GM23338 (cell line): ENCODE measurements at regions not wholly inside any gene's neighbourhood (a gene's known extent, or its start where the extent isn't known, plus 50 kb on each side); places are given as distances from the start of the nearest gene placed in this dataset.
A peak's percentile ranks its signal among the peaks of the same experiment; 100 is the strongest.

Source experiments
- ATAC-seq: fragments of 200-7000 bp; cut with Tn5 transposase; 3 replicates; pipeline ENCODE4 v1.9.1; 2020
- DNase-seq: peaks from one replicate; pipeline ENCODE4 v3.0.0-alpha.2; 2015; ENCODE audit warnings: low spot score
- H2AFZ ChIP-seq: fragments of 200-600 bp; sonication (generic); 2 replicates; pipeline ENCODE4 v1.8.0; 2016; ENCODE audit warnings: antibody characterized with exemption, mild to moderate bottlenecking, moderate library complexity
- H3F3A ChIP-seq: fragments of 200-600 bp; sonication (generic); replicated peaks from 2 replicates; pipeline ENCODE4 v1.8.0; 2017; ENCODE audit warnings: antibody characterized with exemption, mixed run types, low read depth
- H3K27ac ChIP-seq: fragments of 200-600 bp; sonication (generic); 2 replicates; pipeline ENCODE4 v1.6.1; 2016; ENCODE audit warnings: low read depth
- H3K27me3 ChIP-seq: fragments of 200-600 bp; sonication (generic); 2 replicates; pipeline ENCODE4 v1.8.0; 2016; ENCODE audit warnings: mild to moderate bottlenecking, mixed run types, moderate library complexity; ENCODE audit not compliant: insufficient read depth
- H3K36me3 ChIP-seq: fragments of 200-600 bp; sonication (generic); 2 replicates; pipeline ENCODE4 v1.8.0; 2016; ENCODE audit warnings: mild to moderate bottlenecking; ENCODE audit not compliant: insufficient read depth
- H3K4me1 ChIP-seq: fragments of 200-600 bp; sonication (generic); 2 replicates; pipeline ENCODE4 v1.8.0; 2016; ENCODE audit warnings: mild to moderate bottlenecking, moderate library complexity; ENCODE audit not compliant: insufficient read depth
- H3K4me2 ChIP-seq: fragments of 200-600 bp; sonication (generic); 2 replicates; pipeline ENCODE4 v1.7.1; 2017; ENCODE audit warnings: mixed run types
- H3K4me3 ChIP-seq: fragments of 200-600 bp; sonication (generic); 2 replicates; pipeline ENCODE4 v1.6.1; 2016; ENCODE audit warnings: mixed run types
- H3K79me2 ChIP-seq: fragments of 200-600 bp; sonication (generic); replicated peaks from 2 replicates; pipeline ENCODE4 v1.8.0; 2017; ENCODE audit warnings: mild to moderate bottlenecking; ENCODE audit not compliant: insufficient read depth
- H3K9me2 ChIP-seq: fragments of 200-600 bp; sonication (generic); 2 replicates; pipeline ENCODE4 v1.8.0; 2017; ENCODE audit not compliant: insufficient read depth
- H4K20me1 ChIP-seq: fragments of 200-600 bp; sonication (generic); replicated peaks from 2 replicates; pipeline ENCODE4 v1.8.0; 2017; ENCODE audit warnings: mild to moderate bottlenecking; ENCODE audit not compliant: insufficient read depth
- H3K27ac Mint-ChIP-seq: 2 replicates; pipeline ENCODE4 v1.8.0; 2020; ENCODE audit warnings: inconsistent platforms, mild to moderate bottlenecking, moderate library complexity, mixed read lengths
- H3K27me3 Mint-ChIP-seq: 3 replicates; pipeline ENCODE4 v1.8.0; 2022; ENCODE audit warnings: low read depth, mild to moderate bottlenecking, moderate library complexity, mixed read lengths, inconsistent platforms; ENCODE audit not compliant: insufficient read depth, poor library complexity
- H3K36me3 Mint-ChIP-seq: 3 replicates; pipeline ENCODE4 v1.8.0; 2021; ENCODE audit warnings: low read depth, mild to moderate bottlenecking, inconsistent platforms, moderate library complexity, mixed read lengths
- H3K4me1 Mint-ChIP-seq: 3 replicates; pipeline ENCODE4 v1.8.0; 2020; ENCODE audit warnings: mild to moderate bottlenecking, inconsistent platforms, mixed read lengths
- H3K4me3 Mint-ChIP-seq: 3 replicates; pipeline ENCODE4 v1.8.0; 2021; ENCODE audit warnings: moderate library complexity, mild to moderate bottlenecking, inconsistent platforms, mixed read lengths
- H3K9me3 Mint-ChIP-seq: 3 replicates; pipeline ENCODE4 v1.8.0; 2020; ENCODE audit warnings: moderate library complexity, mild to moderate bottlenecking, inconsistent platforms, mixed read lengths
- CREB1 ChIP-seq: fragments of 250-450 bp; sonication (Bioruptor Pico); IDR thresholded peaks from 2 replicates; pipeline ENCODE4 v1.5.0; 2020; ENCODE audit warnings: low read depth, mild to moderate bottlenecking, moderate library complexity
- EZH2phosphoT487 ChIP-seq: fragments of 200-600 bp; sonication (generic); IDR thresholded peaks from one replicate; pipeline ENCODE4 v1.8.1; 2018; ENCODE audit warnings: antibody characterized with exemption; ENCODE audit not compliant: unreplicated experiment
- REST ChIP-seq: IDR thresholded peaks from one replicate; pipeline ENCODE4 v1.6.1; 2018; ENCODE audit warnings: antibody characterized with exemption; ENCODE audit not compliant: unreplicated experiment
- ZNF462 ChIP-seq: fragments of 250-450 bp; sonication (Bioruptor Pico); IDR thresholded peaks from 2 replicates; pipeline ENCODE4 v1.5.0; 2020; ENCODE audit warnings: mild to moderate bottlenecking, moderate library complexity

- TF ChIP-seq REST = no peak
- no peak for TF ChIP-seq EZH2phosphoT487
These were observed 94.3 kb downstream of the OXGR1 start (continued) for GRCh38 chr13:96899946-96900345.

GRCh38 chr13:96898646-96899254 is 95.5 kb downstream of the OXGR1 start:
- H4K20me1 ChIP-seq = no peaks in the 10 kb centered on the region
- no peak overlapping the region for H3K4me3 ChIP-seq
- DNase-seq = peak; percentile 64
- Mint-ChIP-seq H3K27ac (peak overlapping the region; percentile 58; the same call in 1 of the 2 replicates), H3K36me3 (no peaks in the 10 kb centered on the region; the same call in 2 of the 3 replicates), H3K27me3 (no peaks in the 10 kb centered on the region), H3K4me3 (no peak overlapping the region), H3K9me3 (no peaks in the 10 kb centered on the region), H3K4me1 (peaks cover 26% of the 10 kb centered on the region)
- no peak overlapping the region for H3K27ac ChIP-seq
- TF ChIP-seq ZNF462 (no peak), CREB1 (CRISPR knock-in tag) (no peak)
- peak; percentile 72 for ATAC-seq
- H3K36me3 ChIP-seq = no peaks in the 10 kb centered on the region
- H3K79me2 ChIP-seq = no peaks in the 10 kb centered on the region
- peaks cover 5% of the 10 kb centered on the region for H3K4me1 ChIP-seq
- peak overlapping the region; percentile 87 for H2AFZ ChIP-seq
- no peaks in the 10 kb centered on the region for H3K27me3 ChIP-seq
- peaks cover 9% of the 10 kb centered on the region; the same call in 1 of the 2 replicates for H3K9me2 ChIP-seq
- no peak overlapping the region for H3K4me2 ChIP-seq
- no peaks in the 10 kb centered on the region for H3F3A ChIP-seq
